ENCODE measurements at regions not wholly inside any gene's neighbourhood (a gene's known extent, or its start where the extent isn't known, plus 50 kb on each side); places are given as distances from the start of the nearest gene placed in this dataset.

DNA sequence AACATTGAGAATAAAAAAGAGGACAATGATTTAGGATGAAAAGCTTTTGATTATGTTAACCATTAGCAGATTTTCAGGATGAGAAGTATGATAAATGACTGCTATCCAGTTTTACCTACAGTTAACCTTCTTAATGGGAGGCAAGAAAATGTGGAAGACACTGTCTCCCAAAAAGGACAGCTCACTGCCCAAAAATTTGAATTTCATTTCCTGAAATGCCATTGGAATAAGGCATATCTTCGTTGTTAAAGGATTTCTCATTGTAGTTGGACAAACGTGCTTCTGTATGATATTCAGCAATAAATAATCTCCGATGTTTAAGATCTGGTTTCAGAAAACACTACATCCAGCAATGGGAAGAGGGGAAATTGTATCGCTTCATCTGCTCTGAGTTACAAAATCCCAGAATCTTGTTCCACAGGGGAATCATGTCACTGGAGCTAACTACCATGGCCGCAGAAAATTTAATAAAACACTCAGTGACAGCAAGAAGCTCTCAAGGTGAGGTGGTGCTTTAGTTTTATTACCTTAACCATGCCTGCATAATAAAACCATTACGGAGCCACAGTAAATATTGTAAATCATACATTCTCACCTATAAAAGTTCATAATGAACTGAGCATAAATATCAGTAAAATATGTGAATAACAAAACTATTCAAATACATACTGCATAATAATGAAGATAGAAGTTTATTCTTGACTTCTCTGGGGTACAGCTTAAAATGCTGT, 552.3 kb downstream of the PCDH7 start:
- no peak for DNase-seq (ENCODE audit: low read depth)

GRCh38 chr4:31275906-31276305, 555.7 kb downstream of the PCDH7 start:
- no peak for DNase-seq (ENCODE audit: low read depth)

GRCh38 chr4:31283679-31284078, 563.5 kb downstream of the PCDH7 start:
- no peak for DNase-seq (ENCODE audit: low read depth)

- DNase-seq (ENCODE audit: low read depth) = no peak
These were observed 570.7 kb downstream of the PCDH7 start for GRCh38 chr4:31290836-31291235.

- DNase-seq (ENCODE audit: low read depth) = no peak
These were observed 571.1 kb downstream of the PCDH7 start for GRCh38 chr4:31291238-31291637.

- no peak for DNase-seq (ENCODE audit: low read depth)
These were observed 574.7 kb downstream of the PCDH7 start for GRCh38 chr4:31294655-31295480.

GRCh38 chr4:31298737-31299136, 578.6 kb downstream of the PCDH7 start:
- no peak for DNase-seq (ENCODE audit: low read depth)

DNA sequence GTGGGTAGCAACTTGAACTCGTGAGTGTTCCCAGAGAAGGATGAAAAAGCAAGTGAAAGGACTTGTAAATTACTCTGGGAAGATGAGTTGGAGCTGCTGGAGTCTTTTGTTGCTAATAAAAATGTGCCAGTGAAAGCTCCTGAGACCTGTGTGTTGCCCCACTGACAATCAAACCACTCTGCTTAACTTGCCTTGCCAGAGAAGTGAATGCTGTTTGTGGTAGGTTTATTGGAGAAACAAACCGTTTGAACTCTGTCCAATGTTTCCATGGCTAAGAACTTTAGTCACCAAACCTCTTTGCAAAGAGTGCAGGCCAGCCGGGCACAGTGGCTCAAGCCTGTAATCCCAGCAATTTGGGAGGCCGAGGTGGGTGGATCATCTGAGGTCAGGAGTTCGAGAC, 586.9 kb downstream of the PCDH7 start:
- DNase-seq (ENCODE audit: low read depth) = no peak

DNA sequence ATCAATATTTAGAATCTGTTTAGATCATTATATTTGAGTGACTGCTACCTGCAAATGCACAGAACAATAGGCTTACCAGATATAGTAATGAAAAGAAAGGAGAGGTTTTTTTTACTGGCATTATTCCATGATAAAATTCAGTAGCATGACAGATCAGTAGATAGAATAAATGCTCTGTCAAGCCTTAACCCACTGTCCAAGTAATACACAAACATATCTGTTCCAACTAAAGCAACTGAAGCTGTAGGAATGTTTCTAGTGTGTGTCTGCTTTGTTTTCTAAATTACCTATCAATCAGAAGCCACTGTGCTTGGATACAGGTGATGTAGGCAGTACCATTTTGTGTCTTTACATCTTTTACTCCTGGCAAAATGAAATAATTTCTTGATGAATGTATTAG, 604.6 kb downstream of the PCDH7 start:
- DNase-seq (ENCODE audit: low read depth) = no peak

- no peak for DNase-seq (ENCODE audit: low read depth)
These were observed 605.1 kb downstream of the PCDH7 start for GRCh38 chr4:31325300-31325699.

DNA sequence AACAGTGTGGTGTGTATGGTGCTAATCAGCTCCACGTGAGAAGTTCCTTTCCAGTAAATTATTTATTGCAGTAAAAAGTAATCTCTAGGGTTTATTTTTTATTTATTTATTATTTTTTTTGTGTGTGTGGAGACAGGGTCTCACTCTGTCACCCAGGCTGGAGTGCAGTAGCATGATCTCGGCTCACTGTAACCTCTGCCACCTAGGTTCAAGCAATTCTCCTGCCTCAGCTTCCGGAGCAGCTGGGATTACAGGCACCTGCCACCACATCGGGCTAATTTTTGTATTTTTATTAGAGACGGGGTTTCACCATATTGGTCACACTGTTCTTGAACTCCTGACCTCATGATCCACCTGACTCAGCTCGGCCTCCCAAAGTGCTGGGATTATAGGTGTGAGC, 606.9 kb downstream of the PCDH7 start:
- no peak for DNase-seq (ENCODE audit: low read depth)

DNA sequence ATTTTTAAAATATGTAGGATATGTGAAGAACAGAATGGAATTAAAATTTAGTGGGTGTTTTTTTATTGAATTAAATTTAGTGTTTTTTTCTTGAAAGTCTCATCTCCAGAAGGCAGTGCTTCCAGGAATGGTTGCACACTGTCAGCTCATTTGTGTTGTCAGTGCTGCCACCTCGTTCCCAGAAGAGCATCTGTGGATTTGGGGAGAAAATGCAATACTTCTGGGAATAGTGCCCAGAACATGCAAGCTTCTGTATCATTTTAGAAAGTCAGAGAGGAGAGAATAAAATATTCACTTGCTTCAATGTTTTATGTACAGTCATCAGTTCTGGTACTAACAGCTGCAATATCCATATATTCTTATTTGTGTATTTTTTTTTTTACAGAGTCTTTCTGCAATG, 608.8 kb downstream of the PCDH7 start:
- no peak for DNase-seq (ENCODE audit: low read depth)

DNA sequence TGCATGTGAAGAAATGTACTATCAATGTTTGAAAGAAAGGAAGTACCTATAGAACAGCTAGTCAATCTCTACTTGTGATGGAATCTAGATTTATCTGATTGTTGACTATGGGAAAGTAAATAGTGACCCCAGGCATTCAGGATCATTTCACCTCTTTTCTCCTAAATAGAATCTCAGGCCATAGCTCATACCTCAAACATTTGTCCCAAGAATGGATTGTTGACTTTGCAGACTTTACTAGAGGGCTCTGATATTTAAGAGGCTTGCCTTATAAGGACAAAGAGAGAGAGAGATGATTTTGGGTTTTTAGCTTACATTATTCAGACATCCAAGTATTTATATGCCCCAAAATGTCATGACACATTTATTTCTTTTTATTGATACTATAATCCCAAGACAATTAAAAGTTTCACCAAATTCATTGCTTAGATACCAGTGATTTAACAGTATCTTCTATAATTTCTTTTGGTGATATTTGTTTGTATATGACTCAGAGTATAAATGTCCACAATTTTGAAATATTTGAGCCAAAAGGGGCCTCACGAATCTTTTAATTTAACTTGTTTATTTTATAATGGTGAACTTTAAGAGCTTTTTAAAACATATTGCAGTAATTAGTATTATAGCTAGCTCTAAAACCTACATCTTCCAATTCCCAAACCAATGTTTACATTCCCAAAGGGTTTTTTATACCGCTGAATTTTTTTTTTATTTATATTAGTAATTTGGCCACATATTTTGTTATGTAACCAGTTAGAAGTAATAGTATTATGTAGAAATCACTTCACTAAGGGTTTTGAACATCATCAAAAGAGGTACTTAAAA, 614.1 kb downstream of the PCDH7 start:
- no peak for DNase-seq (ENCODE audit: low read depth)

- no peak for DNase-seq (ENCODE audit: low read depth)
These were observed 617.8 kb downstream of the PCDH7 start for GRCh38 chr4:31338000-31338399.

GRCh38 chr4:31341601-31342359, 621.6 kb downstream of the PCDH7 start:
- no peak for DNase-seq (ENCODE audit: low read depth)

DNA sequence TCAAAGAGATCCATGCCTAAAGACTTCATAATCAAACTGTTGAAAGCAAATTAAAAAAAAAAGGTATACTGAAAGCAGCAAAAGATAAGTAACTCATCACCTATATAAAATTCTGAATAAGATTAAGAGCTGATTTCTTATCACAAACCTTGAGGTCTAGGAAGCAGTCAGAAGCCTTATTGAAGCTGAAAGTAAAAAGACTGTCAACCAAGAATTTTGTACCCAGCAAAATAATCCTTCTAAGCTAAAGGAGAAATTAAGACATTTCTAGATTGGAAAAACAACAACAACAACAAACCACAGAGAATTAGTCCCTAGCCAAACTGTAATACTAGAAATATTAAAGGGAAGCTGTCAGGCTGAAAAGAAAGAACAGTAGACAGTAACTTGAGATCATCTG, 622.9 kb downstream of the PCDH7 start:
- no peak for DNase-seq (ENCODE audit: low read depth)

DNA sequence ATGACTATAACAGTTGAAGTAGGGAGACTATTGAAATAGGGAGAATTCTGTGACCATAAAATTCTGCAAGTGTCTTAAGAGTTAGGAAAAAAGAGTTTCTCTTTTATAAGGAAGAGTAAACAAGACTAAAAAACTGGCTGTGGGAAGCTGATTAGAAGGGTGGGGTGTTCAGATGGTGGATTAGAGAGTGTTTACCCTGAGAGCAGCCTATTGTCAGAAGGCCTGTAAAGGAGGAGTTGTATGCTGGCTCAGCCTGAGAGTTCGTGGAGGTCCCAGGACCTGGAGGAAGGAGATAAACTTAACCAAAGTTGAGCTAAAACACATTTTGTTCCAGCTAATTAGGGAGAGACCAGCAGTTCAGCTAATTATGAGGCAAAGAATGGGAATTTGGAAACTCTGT, 629.7 kb downstream of the PCDH7 start:
- no peak for DNase-seq (ENCODE audit: low read depth)

DNA sequence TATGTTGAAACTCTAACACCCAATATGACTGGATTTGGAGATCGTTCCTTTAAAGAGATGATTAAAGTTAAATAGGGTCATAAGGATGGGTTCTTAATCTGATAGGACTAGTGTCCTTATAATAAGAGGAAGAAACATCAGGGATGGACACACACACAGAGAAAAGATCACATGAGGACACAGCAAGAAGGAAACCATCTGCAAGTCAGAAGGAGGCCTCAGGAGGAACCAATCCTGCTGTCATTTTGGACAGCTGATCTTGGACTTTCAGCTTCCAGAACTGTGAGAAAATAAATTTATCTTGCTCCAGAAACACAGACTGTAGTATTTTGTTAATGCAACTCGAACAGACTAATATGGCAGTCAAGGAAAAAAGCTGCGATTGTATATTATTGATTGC, 631.5 kb downstream of the PCDH7 start:
- DNase-seq (ENCODE audit: low read depth) = no peak

DNA sequence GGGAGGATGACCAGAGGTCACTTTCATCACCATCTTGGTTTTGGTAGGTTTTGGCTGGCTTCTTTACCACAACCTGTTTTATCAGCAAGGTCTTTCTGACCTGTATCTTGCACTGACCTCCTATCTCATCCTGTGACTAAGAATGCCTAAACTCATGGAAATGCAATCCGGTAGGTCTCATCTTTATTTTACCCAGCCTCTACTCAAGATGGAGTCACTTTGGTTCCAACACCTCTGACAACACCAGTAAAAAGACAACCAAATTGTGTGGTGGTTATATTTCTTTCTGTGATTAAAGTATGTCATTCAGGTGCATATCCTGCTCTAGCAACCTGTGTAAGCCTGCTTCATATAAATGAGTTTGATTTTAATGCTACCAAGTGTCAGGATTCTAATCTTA, 636.7 kb downstream of the PCDH7 start:
- no peak for DNase-seq (ENCODE audit: low read depth)

- DNase-seq (ENCODE audit: low read depth) = no peak
These were observed 640.6 kb downstream of the PCDH7 start for GRCh38 chr4:31360786-31361185.

DNA sequence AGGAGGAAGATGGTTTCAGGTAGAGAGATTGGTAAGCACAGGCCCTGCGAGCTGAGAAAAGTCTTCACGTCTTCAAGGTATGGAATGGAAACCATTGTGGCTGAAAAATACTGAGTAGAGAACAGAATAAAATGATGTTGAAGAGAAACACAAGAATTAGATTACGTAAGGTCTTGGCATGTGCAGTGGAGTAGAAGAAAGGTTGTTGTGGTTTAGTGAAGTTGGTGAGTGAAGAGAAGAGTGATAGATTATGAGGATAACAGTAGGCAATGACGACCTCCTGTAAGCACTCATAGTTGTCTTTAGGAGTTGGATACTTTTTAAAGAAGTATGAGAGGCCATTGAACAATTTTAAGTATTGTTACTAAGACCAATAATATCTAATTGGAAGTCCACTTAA, 642.6 kb downstream of the PCDH7 start:
- no peak for DNase-seq (ENCODE audit: low read depth)
